Stimulated activated CD8-positive, alpha-beta memory T cell treated with anti-CD3 and anti-CD28 coated beads, Interleukin-7, amount 100 ng/mL, for 1 hour (primary cell): ENCODE measurements at regions not wholly inside any gene's neighbourhood (a gene's known extent, or its start where the extent isn't known, plus 50 kb on each side); places are given as distances from the start of the nearest gene placed in this dataset.
A peak's percentile ranks its signal among the peaks of the same experiment; 100 is the strongest.

Experiments
- DNase-seq, 2 donors: peaks; one replicate each; pipeline ENCODE4 v3.0.0-alpha.2; 2020; ENCODE audit warnings: low read depth in 2 of 2

DNA sequence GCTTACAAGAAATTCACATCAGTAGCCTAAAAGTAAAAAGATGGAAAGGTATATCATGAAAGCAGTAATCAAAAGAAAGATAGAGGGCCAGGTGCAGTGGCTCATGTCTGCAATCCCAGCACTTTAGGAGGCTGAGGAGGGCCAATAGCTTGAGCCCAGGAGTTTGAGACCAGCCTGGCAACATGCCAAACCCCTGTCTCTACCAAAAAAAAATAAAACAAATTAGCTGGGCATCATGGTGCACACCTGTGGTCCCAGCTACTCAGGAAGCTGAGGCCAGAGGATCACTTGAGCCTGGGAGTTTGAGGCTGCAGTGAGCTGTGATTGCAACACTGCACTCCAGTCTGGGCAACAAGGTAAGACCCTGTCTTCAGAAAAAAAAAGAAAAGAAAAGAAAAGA is 55.5 kb downstream of the GSPT2 start:
- no peak for DNase-seq

DNA sequence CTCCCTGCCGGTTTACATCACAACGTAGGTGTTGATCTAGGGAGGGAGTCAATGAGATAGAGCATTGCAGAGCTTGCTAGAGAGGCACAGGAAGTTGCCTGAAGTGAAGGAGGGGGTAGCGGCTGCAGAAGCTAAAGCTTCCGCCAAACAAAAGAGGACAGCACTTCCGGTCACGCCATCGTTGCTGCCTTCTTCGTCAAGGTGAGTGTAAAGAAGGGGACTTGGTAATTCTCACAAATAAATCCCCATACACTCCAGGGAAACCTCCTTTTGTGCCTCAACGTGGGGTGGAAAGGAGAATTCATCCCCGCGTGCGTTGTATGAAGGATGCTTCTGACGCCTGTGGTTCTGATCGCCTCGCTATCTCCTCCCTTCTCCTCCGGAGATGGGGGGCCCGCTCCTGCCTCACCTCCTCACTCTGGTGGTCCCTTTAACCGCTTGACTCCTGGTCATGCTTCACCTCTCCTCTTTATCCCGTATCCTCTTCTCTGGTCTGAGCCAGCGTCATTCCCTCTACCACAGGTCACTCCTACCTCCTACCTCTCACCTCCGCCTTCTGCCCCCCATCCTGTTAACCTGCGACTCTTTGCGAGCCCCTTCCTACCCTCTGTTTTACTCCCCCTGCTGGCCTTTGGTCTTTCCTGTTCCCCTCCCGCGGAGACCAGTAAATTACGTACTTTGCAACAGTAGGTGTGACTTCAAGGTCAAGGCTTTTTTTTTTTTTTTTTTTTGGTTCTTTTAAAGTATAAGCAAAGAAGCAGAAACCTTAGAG is 59.9 kb downstream of the GSPT2 start:
- DNase-seq = peak in 1 of 2 donors; percentile 21

DNA sequence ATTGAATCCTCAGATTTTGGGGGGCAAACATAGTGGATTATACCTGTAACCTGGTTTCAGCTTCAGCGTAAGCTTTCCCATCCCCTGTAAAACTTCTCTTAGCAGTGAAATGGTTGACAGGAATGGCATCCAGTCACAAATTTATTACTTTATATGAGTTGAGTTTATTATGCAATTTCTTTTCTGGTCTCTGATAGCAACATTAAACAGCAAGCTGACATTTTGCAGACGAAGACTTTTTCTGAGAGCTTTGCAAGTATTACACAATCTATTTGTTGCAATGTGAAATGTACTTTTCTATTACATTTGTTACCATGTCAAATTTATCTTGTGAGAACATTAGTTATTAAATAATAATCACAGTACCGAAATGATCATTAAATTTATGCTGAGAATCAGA is 60.6 kb downstream of the GSPT2 start:
- DNase-seq = no peak

DNA sequence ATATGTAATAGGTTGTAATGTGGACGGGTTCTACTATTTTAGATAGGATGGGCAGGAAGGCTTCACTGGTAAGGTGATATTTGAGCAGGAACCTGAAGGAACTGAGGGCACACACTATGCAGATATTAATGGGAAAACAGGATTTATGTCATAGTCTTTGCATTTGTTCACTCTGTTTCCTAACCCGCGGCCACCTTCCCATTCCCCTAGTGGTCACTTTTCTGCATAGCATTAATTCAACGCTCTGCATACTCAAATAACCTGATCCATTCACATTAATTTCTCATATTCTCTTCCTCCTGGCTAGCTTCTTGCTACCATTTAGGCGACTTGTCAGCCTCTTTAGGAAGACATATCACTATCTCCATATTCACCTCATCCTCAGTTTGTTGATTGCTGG is 61.5 kb downstream of the GSPT2 start:
- DNase-seq = no peak

DNA sequence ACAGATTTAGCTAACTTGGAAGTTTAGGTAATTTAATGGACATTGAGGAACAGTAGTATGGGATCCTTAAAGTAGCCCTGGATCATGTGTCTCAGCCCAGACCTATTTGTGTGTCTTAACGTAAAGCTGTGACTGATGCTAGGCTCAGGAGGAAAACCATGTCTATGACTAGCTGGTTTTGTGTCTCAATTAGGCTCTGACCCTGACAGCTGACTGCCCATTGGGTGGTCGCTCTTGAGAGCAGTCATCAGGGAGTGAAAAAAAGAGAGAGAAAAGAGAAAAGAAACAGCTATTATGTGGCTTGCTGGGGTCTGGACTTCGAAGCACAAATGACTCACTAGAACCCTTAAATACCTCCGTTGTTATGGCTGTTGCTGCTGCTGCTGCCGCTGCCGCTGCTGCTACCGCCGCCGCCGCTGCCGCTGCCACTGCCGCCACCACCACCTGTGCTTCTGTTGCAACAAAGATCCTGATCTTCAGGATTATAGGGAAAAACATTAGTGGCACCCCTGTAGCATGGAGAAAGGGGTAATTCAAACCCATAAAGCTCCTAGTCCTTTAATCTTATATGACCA is 70.7 kb downstream of the GSPT2 start:
- no peak for DNase-seq

DNA sequence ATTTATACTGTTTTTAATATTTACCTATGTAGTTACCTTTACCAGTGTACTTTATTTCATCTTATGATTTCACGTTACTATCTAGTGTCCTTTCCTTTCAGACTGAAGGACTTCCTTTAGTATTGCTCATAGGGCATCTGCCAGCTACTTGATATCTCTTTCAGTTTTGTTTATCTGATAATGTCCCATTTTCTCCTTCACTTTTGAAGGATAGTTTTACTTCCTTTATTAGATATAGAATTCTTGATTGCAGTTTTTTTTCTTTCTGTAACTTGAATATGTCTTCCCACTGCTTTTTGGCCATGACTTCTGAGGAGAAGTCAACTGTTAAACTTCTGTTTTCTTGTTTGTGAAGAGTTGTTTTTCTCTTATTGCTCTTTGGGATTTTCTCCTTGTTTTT is 69.4 kb upstream of the MAGED1 start:
- no peak for DNase-seq

DNA sequence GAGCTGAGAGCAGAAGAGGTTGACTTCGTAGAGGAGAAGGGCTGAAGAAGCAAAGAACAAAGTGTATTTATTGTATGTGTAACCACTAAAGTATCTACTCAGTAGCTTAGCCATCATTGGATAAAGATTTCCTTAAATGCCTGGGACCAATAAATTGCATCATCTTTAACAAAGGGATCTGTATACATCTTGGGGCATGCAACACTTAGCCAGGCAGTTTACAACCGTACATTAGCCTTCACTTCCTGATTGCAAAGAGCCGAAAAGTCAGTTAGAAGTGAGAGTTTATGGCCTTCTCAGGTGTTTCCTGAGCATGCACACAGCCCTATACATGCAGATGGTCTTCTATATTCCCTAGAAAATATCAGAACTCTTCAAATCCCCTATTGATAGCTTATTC is 68.0 kb upstream of the MAGED1 start:
- DNase-seq = no peak

DNA sequence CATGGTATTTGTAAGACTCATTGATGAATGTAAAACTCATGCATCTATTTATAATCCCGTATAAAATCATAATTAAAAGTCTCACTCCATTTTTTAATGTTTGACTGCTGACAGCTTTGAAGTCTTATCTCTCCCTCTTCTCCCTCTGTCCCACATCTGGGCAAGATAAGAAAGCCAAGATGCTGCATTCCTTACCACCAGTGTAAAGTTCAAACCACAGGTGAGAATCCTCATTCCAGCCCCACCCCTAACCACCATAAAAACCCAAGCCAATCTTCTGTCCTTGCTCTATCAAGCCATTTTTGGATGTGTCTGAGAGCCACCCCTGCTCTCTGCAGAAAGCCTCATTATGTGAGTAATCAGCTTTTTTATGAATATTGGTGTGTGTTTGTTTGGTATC is 59.3 kb upstream of the MAGED1 start:
- no peak for DNase-seq

DNA sequence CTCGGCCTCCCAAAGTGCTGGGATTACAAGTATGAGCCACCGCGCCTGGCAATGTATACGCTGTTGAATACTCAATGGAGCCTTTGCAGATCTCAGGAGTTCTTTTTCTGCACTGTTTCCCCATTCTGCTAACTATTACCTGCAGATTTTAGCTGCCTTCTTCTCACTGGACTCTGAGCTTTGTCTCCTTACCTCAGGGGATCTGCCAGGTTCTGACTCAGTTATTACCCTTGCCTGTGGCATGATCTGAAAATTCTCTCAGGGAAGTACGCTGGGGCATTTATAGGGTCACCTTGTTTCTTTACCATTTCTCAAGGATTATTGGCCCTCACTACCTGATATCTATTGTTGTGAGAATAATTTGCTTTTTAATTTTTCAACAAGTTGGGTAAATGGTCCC is 56.6 kb upstream of the MAGED1 start:
- no peak for DNase-seq

DNA sequence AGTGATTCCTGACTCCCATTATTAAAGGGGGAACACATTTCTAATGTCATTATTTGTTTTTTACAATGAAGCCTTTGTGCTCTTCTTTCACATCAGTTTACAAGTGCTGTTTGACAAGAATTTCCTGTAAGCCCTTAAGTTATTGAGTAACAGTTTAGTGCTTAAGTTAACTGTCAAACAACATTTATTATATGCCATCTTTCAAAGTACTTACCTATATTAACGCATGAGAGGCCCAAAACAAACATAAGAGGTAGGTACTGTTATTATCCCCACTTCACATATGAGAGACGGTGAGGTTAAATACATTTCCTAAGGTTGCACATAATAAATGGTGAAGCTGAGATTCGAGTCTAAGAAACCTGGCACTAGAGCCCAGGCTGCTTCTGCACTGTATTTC is 56.0 kb upstream of the MAGED1 start:
- no peak for DNase-seq

DNA sequence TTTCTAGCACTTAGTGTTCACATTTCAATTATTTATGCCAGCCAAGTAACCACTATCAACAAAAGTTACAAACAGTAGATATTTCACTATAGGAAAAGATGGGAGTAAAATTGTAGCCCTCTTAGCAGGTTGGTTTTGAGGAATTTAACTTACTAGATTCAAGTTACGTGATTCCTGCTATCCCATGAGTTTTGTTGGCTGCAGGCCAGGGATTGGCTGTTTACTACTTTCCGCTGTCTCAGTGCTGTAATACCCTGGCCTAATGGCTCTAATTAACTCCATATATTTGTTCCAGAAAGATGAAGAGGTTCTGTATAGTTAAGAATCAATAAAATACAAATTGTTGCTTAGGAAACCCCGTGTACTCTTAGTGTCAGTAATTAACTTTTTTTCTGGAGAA is 55.5 kb upstream of the MAGED1 start:
- DNase-seq = no peak
